Fibroblast of pulmonary artery (primary cell): ENCODE measurements at regions not wholly inside any gene's neighbourhood (a gene's known extent, or its start where the extent isn't known, plus 50 kb on each side); places are given as distances from the start of the nearest gene placed in this dataset.

Experiments
- DNase-seq: peaks from one replicate; pipeline ENCODE4 v3.0.0-alpha.2; 2010; ENCODE audit warnings: low read depth
- H3K4me3 ChIP-seq: replicated peaks from 2 replicates; pipeline ENCODE4 v1.5.1; 2011; ENCODE audit warnings: low read depth, mild to moderate bottlenecking, control low read depth, low read length, moderate library complexity
- CTCF ChIP-seq: IDR thresholded peaks from 2 replicates; pipeline ENCODE4 v1.5.1; 2011; ENCODE audit warnings: mild to moderate bottlenecking, control low read depth, low read length, inconsistent platforms; ENCODE audit errors: missing control alignments

DNA sequence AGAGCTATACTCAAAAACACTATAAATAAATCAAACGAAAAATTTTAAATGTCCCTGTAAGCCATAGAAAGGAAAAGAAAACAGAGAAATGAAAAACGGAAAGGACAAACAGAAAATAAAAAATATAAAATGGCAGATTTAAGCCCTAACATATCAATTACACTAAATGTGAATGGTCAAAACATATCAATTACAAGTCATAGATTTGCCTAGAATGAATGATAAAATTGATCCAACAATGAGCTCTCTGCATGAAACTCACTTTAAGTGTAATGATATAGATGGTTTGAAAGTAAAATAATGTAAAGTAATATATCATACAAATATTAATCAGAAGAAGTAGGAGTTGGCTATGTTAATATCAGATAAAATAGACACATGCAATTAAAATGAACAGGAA lies 54.2 kb upstream of the TCF4 start:
- H3K4me3 ChIP-seq, result no peak overlapping the region
- TF ChIP-seq CTCF, result no peak
- DNase-seq, result no peak

DNA sequence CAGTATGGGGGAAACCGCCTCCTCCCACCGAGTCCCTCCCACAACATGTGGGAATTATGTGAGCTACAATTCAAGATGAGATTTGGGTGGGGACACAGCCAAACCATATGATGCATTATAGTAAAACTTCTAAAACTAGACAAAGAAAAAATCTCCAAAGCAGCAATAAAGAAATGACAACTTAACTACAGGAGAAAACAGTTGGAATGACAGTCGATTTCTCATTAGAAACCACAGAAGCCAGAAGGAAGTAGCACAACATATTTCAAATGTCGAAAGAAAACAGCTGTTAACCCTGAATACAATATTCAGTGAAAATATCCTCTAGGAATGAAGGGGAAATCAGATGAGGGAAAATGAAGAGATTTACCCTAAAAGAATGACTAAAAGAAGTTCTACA lies 53.5 kb upstream of the TCF4 start:
- DNase-seq, result peak; percentile 8
- no peak for TF ChIP-seq CTCF
- no peak overlapping the region for H3K4me3 ChIP-seq
